ENCODE measurements at regions not wholly inside any gene's neighbourhood (a gene's known extent, or its start where the extent isn't known, plus 50 kb on each side); places are given as distances from the start of the nearest gene placed in this dataset.

- TF ChIP-seq, protein P1, sequence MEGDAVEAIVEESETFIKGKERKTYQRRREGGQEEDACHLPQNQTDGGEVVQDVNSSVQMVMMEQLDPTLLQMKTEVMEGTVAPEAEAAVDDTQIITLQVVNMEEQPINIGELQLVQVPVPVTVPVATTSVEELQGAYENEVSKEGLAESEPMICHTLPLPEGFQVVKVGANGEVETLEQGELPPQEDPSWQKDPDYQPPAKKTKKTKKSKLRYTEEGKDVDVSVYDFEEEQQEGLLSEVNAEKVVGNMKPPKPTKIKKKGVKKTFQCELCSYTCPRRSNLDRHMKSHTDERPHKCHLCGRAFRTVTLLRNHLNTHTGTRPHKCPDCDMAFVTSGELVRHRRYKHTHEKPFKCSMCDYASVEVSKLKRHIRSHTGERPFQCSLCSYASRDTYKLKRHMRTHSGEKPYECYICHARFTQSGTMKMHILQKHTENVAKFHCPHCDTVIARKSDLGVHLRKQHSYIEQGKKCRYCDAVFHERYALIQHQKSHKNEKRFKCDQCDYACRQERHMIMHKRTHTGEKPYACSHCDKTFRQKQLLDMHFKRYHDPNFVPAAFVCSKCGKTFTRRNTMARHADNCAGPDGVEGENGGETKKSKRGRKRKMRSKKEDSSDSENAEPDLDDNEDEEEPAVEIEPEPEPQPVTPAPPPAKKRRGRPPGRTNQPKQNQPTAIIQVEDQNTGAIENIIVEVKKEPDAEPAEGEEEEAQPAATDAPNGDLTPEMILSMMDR (IDR thresholded peaks at IDR 0.05), result no peak
- TF ChIP-seq POLR2A (IDR thresholded peaks at IDR 0.05), result no peak
These were observed 336.9 kb upstream of the PIK3C3 start for GRCh38 chr18:41618147-41618546.
